ENCODE measurements at regions not wholly inside any gene's neighbourhood (a gene's known extent, or its start where the extent isn't known, plus 50 kb on each side); places are given as distances from the start of the nearest gene placed in this dataset.
"Not testable (repeated sequence)": the region's sequence is repeated elsewhere in the genome, so short reads cannot be mapped to it uniquely, and the experiment has no call there.

- H3K27me3 ChIP-seq (ENCODE audit: control insufficient read depth in 3 of 3, insufficient read depth in 3 of 3, low read length in 3 of 3); DNase-seq; H3K9me3 ChIP-seq (ENCODE audit: control insufficient read depth in 2 of 2, insufficient read depth in 1 of 2, low read depth in 1 of 2, low read length in 1 of 2); H3K27ac ChIP-seq (ENCODE audit: low read depth in 1 of 3, low read length in 2 of 3); H3K36me3 ChIP-seq (ENCODE audit: control insufficient read depth in 3 of 3, insufficient read depth in 2 of 3, low read depth in 1 of 3, low read length in 3 of 3); FAIRE-seq; H3K4me1 ChIP-seq (ENCODE audit: control insufficient read depth in 3 of 3, insufficient read depth in 2 of 3, low read depth in 1 of 3, low read length in 2 of 3); H3K4me3 ChIP-seq (ENCODE audit: low read depth in 1 of 3, low read length in 3 of 3): not testable (repeated sequence)
- 59 to 64% (median 64%) methylated on average over 3 of the region's 4 CpGs for WGBS, 3 donors
Observed at GRCh38 chr5:34261020-34261419, 218.0 kb upstream of the C1QTNF3 start.

- not testable (repeated sequence) for FAIRE-seq; H3K36me3 ChIP-seq (ENCODE audit: control insufficient read depth in 3 of 3, insufficient read depth in 2 of 3, low read depth in 1 of 3, low read length in 3 of 3); H3K4me1 ChIP-seq (ENCODE audit: control insufficient read depth in 3 of 3, insufficient read depth in 2 of 3, low read depth in 1 of 3, low read length in 2 of 3); DNase-seq; H3K27ac ChIP-seq (ENCODE audit: low read depth in 1 of 3, low read length in 2 of 3); H3K4me3 ChIP-seq (ENCODE audit: low read depth in 1 of 3, low read length in 3 of 3); H3K9me3 ChIP-seq (ENCODE audit: control insufficient read depth in 2 of 2, insufficient read depth in 1 of 2, low read depth in 1 of 2, low read length in 1 of 2); H3K27me3 ChIP-seq (ENCODE audit: control insufficient read depth in 3 of 3, insufficient read depth in 3 of 3, low read length in 3 of 3)
Observed at GRCh38 chr5:34266151-34266550, 223.1 kb upstream of the C1QTNF3 start.

GRCh38 chr5:34296759-34297158 lies 253.7 kb upstream of the C1QTNF3 start:
- FAIRE-seq; H3K36me3 ChIP-seq (ENCODE audit: control insufficient read depth in 3 of 3, insufficient read depth in 2 of 3, low read depth in 1 of 3, low read length in 3 of 3); H3K27me3 ChIP-seq (ENCODE audit: control insufficient read depth in 3 of 3, insufficient read depth in 3 of 3, low read length in 3 of 3); DNase-seq; H3K27ac ChIP-seq (ENCODE audit: low read depth in 1 of 3, low read length in 2 of 3); H3K4me3 ChIP-seq (ENCODE audit: low read depth in 1 of 3, low read length in 3 of 3); H3K4me1 ChIP-seq (ENCODE audit: control insufficient read depth in 3 of 3, insufficient read depth in 2 of 3, low read depth in 1 of 3, low read length in 2 of 3); H3K9me3 ChIP-seq (ENCODE audit: control insufficient read depth in 2 of 2, insufficient read depth in 1 of 2, low read depth in 1 of 2, low read length in 1 of 2): not testable (repeated sequence)
- WGBS, 3 donors, result 29 to 42% methylated on average over 1 of the region's 1 CpG; no CpG with 5 or more reads in 1 of the 3 donors

GRCh38 chr5:34329201-34329600 lies 286.2 kb upstream of the C1QTNF3 start:
- not testable (repeated sequence) for H3K27ac ChIP-seq (ENCODE audit: low read depth in 1 of 3, low read length in 2 of 3); H3K4me1 ChIP-seq (ENCODE audit: control insufficient read depth in 3 of 3, insufficient read depth in 2 of 3, low read depth in 1 of 3, low read length in 2 of 3); FAIRE-seq; H3K9me3 ChIP-seq (ENCODE audit: control insufficient read depth in 2 of 2, insufficient read depth in 1 of 2, low read depth in 1 of 2, low read length in 1 of 2); H3K36me3 ChIP-seq (ENCODE audit: control insufficient read depth in 3 of 3, insufficient read depth in 2 of 3, low read depth in 1 of 3, low read length in 3 of 3); H3K4me3 ChIP-seq (ENCODE audit: low read depth in 1 of 3, low read length in 3 of 3); H3K27me3 ChIP-seq (ENCODE audit: control insufficient read depth in 3 of 3, insufficient read depth in 3 of 3, low read length in 3 of 3); DNase-seq
- WGBS, 3 donors, result 57 to 66% (median 58%) methylated on average over 2 of the region's 2 CpGs

GRCh38 chr5:34329611-34330108 lies 286.6 kb upstream of the C1QTNF3 start:
- H3K4me3 ChIP-seq (ENCODE audit: low read depth in 1 of 3, low read length in 3 of 3); H3K27me3 ChIP-seq (ENCODE audit: control insufficient read depth in 3 of 3, insufficient read depth in 3 of 3, low read length in 3 of 3); FAIRE-seq; H3K36me3 ChIP-seq (ENCODE audit: control insufficient read depth in 3 of 3, insufficient read depth in 2 of 3, low read depth in 1 of 3, low read length in 3 of 3); H3K9me3 ChIP-seq (ENCODE audit: control insufficient read depth in 2 of 2, insufficient read depth in 1 of 2, low read depth in 1 of 2, low read length in 1 of 2); DNase-seq; H3K27ac ChIP-seq (ENCODE audit: low read depth in 1 of 3, low read length in 2 of 3); H3K4me1 ChIP-seq (ENCODE audit: control insufficient read depth in 3 of 3, insufficient read depth in 2 of 3, low read depth in 1 of 3, low read length in 2 of 3): not testable (repeated sequence)

- FAIRE-seq; H3K4me1 ChIP-seq (ENCODE audit: control insufficient read depth in 3 of 3, insufficient read depth in 2 of 3, low read depth in 1 of 3, low read length in 2 of 3); H3K27me3 ChIP-seq (ENCODE audit: control insufficient read depth in 3 of 3, insufficient read depth in 3 of 3, low read length in 3 of 3): not testable (repeated sequence)
Observed at GRCh38 chr5:34331928-34332454, 289.0 kb upstream of the C1QTNF3 start.

GRCh38 chr5:34339408-34340001 lies 296.5 kb upstream of the C1QTNF3 start:
- not testable (repeated sequence) for H3K27ac ChIP-seq (ENCODE audit: low read depth in 1 of 3, low read length in 2 of 3); DNase-seq; H3K4me1 ChIP-seq (ENCODE audit: control insufficient read depth in 3 of 3, insufficient read depth in 2 of 3, low read depth in 1 of 3, low read length in 2 of 3); FAIRE-seq; H3K9me3 ChIP-seq (ENCODE audit: control insufficient read depth in 2 of 2, insufficient read depth in 1 of 2, low read depth in 1 of 2, low read length in 1 of 2); H3K27me3 ChIP-seq (ENCODE audit: control insufficient read depth in 3 of 3, insufficient read depth in 3 of 3, low read length in 3 of 3); H3K36me3 ChIP-seq (ENCODE audit: control insufficient read depth in 3 of 3, insufficient read depth in 2 of 3, low read depth in 1 of 3, low read length in 3 of 3); H3K4me3 ChIP-seq (ENCODE audit: low read depth in 1 of 3, low read length in 3 of 3)
- WGBS, 3 donors, result 46 to 68% (median 64%) methylated on average over 1 of the region's 1 CpG

More at GRCh38 chr5:34331928-34332454, 289.0 kb upstream of the C1QTNF3 start:
- H3K27ac ChIP-seq (ENCODE audit: low read depth in 1 of 3, low read length in 2 of 3); H3K9me3 ChIP-seq (ENCODE audit: control insufficient read depth in 2 of 2, insufficient read depth in 1 of 2, low read depth in 1 of 2, low read length in 1 of 2); H3K4me3 ChIP-seq (ENCODE audit: low read depth in 1 of 3, low read length in 3 of 3); DNase-seq; H3K36me3 ChIP-seq (ENCODE audit: control insufficient read depth in 3 of 3, insufficient read depth in 2 of 3, low read depth in 1 of 3, low read length in 3 of 3): not testable (repeated sequence)

GRCh38 chr5:34354440-34354839 lies 301.7 kb upstream of the RAI14 start:
- not testable (repeated sequence) for H3K27me3 ChIP-seq (ENCODE audit: control insufficient read depth in 3 of 3, insufficient read depth in 3 of 3, low read length in 3 of 3); H3K36me3 ChIP-seq (ENCODE audit: control insufficient read depth in 3 of 3, insufficient read depth in 2 of 3, low read depth in 1 of 3, low read length in 3 of 3); H3K4me3 ChIP-seq (ENCODE audit: low read depth in 1 of 3, low read length in 3 of 3); DNase-seq; H3K9me3 ChIP-seq (ENCODE audit: control insufficient read depth in 2 of 2, insufficient read depth in 1 of 2, low read depth in 1 of 2, low read length in 1 of 2); FAIRE-seq; H3K4me1 ChIP-seq (ENCODE audit: control insufficient read depth in 3 of 3, insufficient read depth in 2 of 3, low read depth in 1 of 3, low read length in 2 of 3); H3K27ac ChIP-seq (ENCODE audit: low read depth in 1 of 3, low read length in 2 of 3)
- 67 to 89% (median 88%) methylated on average over 2 of the region's 2 CpGs for WGBS, 3 donors

GRCh38 chr5:34371417-34371816 lies 284.7 kb upstream of the RAI14 start:
- WGBS, 3 donors, result 27 to 51% (median 47%) methylated on average over 1 of the region's 2 CpGs
- DNase-seq; H3K36me3 ChIP-seq (ENCODE audit: control insufficient read depth in 3 of 3, insufficient read depth in 2 of 3, low read depth in 1 of 3, low read length in 3 of 3); H3K27me3 ChIP-seq (ENCODE audit: control insufficient read depth in 3 of 3, insufficient read depth in 3 of 3, low read length in 3 of 3); H3K27ac ChIP-seq (ENCODE audit: low read depth in 1 of 3, low read length in 2 of 3); H3K9me3 ChIP-seq (ENCODE audit: control insufficient read depth in 2 of 2, insufficient read depth in 1 of 2, low read depth in 1 of 2, low read length in 1 of 2); H3K4me1 ChIP-seq (ENCODE audit: control insufficient read depth in 3 of 3, insufficient read depth in 2 of 3, low read depth in 1 of 3, low read length in 2 of 3); FAIRE-seq; H3K4me3 ChIP-seq (ENCODE audit: low read depth in 1 of 3, low read length in 3 of 3): not testable (repeated sequence)

Measured in small intestine (tissue), 7 donors.